Ascending aorta (tissue), 2 donors: ENCODE measurements at regions not wholly inside any gene's neighbourhood (a gene's known extent, or its start where the extent isn't known, plus 50 kb on each side); places are given as distances from the start of the nearest gene placed in this dataset.

ENCODE experiments used
- DNase-seq, 2 donors: peaks; one replicate each; pipeline ENCODE4 v3.0.0-alpha.2; 2019; ENCODE audit warnings: low spot score in 2 of 2
- H3K27ac ChIP-seq, 2 donors: fragments of 200-600 bp; sonication (generic); one replicate each; pipeline ENCODE4 v1.5.1; 2016 to 2017; ENCODE audit warnings: mild to moderate bottlenecking in 1 of 2
- H3K27me3 ChIP-seq: fragments of 200-600 bp; sonication (generic); one replicate; pipeline ENCODE4 v1.5.1; 2017
- H3K36me3 ChIP-seq, 2 donors: fragments of 200-600 bp; sonication (generic); one replicate each; pipeline ENCODE4 v1.5.1; 2016
- H3K4me1 ChIP-seq, 2 donors: fragments of 200-600 bp; sonication (generic); one replicate each; pipeline ENCODE4 v1.5.1; 2016 to 2017; ENCODE audit warnings: mild to moderate bottlenecking in 1 of 2
- H3K4me3 ChIP-seq, 2 donors: fragments of 200-600 bp; sonication (generic); one replicate each; pipeline ENCODE4 v1.5.1; 2016 to 2017; ENCODE audit warnings: mild to moderate bottlenecking in 1 of 2
- H3K9me3 ChIP-seq, 2 donors: fragments of 200-600 bp; sonication (generic); one replicate each; pipeline ENCODE4 v1.5.1; 2016
- intact Hi-C: fragments of 100-400 bp; cut with DNase I; formaldehyde crosslinking; loops from one replicate; pipeline ENCODE4 v1.15.1; 2023
- TF ChIP-seq, protein P1 (sequence below), 3 experiments: fragments of 200-600 bp in 2 of 3; fragments of 450-650 bp in 1 of 3; sonication (generic) in 2 of 3; IDR thresholded peaks; one replicate each; pipeline ENCODE4 v1.5.1; 2016 to 2019; ENCODE audit warnings: antibody characterized with exemption in 3 of 3, mild to moderate bottlenecking in 1 of 3, moderate library complexity in 1 of 3

GRCh38 chr5:66323529-66323895 lies 179.4 kb downstream of the SREK1 start:
- Histone ChIP-seq H3K27me3 (no peaks in the 10 kb centered on the region), H3K27ac (no peak overlapping the region), H3K9me3 (no peaks in the 10 kb centered on the region), H3K4me3 (no peak overlapping the region), H3K36me3 (no peaks in the 10 kb centered on the region), H3K4me1 (no peaks in the 10 kb centered on the region)
- DNase-seq, result no peak
- TF ChIP-seq, protein P1, sequence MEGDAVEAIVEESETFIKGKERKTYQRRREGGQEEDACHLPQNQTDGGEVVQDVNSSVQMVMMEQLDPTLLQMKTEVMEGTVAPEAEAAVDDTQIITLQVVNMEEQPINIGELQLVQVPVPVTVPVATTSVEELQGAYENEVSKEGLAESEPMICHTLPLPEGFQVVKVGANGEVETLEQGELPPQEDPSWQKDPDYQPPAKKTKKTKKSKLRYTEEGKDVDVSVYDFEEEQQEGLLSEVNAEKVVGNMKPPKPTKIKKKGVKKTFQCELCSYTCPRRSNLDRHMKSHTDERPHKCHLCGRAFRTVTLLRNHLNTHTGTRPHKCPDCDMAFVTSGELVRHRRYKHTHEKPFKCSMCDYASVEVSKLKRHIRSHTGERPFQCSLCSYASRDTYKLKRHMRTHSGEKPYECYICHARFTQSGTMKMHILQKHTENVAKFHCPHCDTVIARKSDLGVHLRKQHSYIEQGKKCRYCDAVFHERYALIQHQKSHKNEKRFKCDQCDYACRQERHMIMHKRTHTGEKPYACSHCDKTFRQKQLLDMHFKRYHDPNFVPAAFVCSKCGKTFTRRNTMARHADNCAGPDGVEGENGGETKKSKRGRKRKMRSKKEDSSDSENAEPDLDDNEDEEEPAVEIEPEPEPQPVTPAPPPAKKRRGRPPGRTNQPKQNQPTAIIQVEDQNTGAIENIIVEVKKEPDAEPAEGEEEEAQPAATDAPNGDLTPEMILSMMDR (IDR thresholded peaks at IDR 0.05), result no peak
- intact Hi-C loops, result no loop called here

DNA sequence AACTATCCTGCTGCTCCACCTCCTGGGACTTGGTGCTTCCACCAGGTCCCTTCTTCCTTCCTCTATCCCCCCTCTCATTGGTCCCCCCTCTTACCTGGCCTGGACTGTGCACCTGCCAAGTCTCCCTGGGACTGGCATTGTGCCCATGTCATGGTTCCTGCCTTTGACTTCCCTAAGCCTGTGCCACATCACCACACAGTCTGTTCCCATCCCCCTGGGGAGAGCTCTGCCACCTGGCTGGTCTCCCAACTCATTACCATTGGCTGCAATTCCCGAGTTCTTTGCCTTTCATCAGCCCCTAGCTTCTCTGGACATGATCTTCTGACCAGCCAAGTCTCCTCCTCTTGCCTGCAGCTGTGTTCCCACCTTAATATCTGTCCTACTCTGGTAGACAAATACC lies 180.3 kb downstream of the SREK1 start:
- DNase-seq, result no peak
- H3K36me3 ChIP-seq, result no peaks in the 10 kb centered on the region
- H3K4me3 ChIP-seq, result no peak overlapping the region
- TF ChIP-seq, protein P1 (IDR thresholded peaks at IDR 0.05), result no peak
- H3K27ac ChIP-seq, result no peak overlapping the region
- H3K27me3 ChIP-seq, result no peaks in the 10 kb centered on the region
- H3K9me3 ChIP-seq, result no peaks in the 10 kb centered on the region
- H3K4me1 ChIP-seq, result no peaks in the 10 kb centered on the region
- intact Hi-C loops, result no loop called here

DNA sequence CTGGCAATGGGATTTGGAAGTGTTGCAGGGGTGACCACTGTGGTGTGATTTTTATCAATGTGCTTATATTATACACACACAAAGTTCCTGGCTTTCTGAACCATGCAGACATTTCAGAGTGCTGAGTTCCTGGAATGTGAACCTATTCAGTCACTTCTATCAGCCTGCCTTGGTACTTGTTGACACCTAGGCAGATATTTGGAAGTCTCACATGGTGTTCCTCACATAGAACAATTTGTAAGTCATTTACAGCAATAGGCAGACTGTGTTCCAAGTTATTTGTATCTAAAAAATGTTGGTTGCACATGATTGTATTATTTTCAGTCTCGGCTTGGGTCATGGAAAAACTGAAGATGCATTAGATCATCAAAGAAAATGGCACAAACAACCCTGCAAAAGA lies 182.2 kb downstream of the SREK1 start:
- no peak for DNase-seq
- Histone ChIP-seq H3K36me3 (no peaks in the 10 kb centered on the region), H3K9me3 (no peaks in the 10 kb centered on the region), H3K4me1 (no peaks in the 10 kb centered on the region), H3K27ac (no peak overlapping the region), H3K27me3 (no peaks in the 10 kb centered on the region), H3K4me3 (no peak overlapping the region)
- intact Hi-C loops, result no loop called here
- TF ChIP-seq, protein P1 (IDR thresholded peaks at IDR 0.05), result no peak

DNA sequence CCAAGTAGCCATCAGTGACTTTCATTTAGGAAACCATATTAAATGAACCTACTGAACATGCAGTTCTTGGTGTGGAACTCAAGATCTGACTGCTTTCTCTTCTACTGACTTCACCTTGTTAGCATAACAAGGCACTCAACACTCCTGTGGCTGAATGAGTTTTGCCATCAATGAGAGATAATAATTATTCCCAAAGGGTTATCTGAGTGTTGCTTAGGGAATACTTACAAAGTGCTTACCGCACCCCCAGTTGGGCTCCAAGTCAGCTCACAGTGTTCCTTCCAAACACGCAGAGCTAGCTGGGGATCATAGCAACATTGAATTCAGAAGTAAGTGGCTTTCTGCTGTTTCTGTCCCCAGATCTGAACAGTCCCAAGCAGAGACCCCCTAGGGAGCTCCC lies 182.9 kb downstream of the SREK1 start:
- Histone ChIP-seq H3K4me3 (no peak overlapping the region), H3K9me3 (no peaks in the 10 kb centered on the region), H3K4me1 (no peaks in the 10 kb centered on the region), H3K36me3 (no peaks in the 10 kb centered on the region), H3K27ac (no peak overlapping the region), H3K27me3 (no peaks in the 10 kb centered on the region)
- no peak for DNase-seq
- TF ChIP-seq, protein P1 (IDR thresholded peaks at IDR 0.05), result no peak
- intact Hi-C loops, result no loop called here

DNA sequence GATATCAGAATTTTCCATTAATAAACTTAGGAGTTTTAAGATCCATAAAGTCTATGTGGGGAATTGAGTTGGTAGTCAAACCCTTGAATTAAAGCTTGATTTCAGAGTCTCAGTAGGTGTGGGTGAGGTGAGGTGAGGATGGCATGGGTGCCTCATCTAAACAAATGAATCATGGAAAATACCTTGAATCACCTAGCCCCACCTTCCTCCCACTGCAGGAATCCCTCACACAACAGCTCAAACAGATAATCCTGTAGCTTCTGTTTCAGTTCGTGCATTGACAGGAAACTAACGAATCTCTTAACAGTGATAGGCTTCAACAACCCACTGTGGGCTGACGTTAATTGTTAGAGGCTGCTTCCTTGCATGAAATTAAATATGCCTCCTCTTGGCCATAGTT lies 185.0 kb downstream of the SREK1 start:
- Histone ChIP-seq H3K9me3 (no peaks in the 10 kb centered on the region), H3K4me3 (no peak overlapping the region), H3K36me3 (no peaks in the 10 kb centered on the region), H3K27me3 (no peaks in the 10 kb centered on the region), H3K27ac (no peak overlapping the region), H3K4me1 (no peaks in the 10 kb centered on the region)
- no peak for DNase-seq
- TF ChIP-seq, protein P1 (IDR thresholded peaks at IDR 0.05), result no peak
- intact Hi-C loops, result no loop called here

DNA sequence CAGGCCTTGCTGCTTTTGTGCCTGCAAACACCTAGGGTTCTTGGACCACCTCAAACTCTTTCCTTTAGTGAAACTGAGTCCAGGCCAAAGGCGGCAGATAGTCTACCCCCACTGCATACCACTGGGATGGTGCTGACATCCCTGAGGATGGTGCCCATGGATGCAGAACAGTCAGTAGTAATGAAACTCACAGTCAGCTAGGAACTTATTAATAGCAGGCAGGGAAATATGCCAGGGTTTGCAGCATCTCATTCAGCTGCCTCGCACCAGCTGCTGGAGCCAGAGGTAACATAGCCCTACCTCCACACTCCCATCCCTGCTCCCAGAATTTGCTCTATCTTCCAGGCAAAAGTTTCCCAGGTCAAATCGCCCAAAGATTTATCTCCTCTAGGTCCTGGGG lies 189.1 kb downstream of the SREK1 start:
- intact Hi-C loops, result no loop called here
- TF ChIP-seq, protein P1 (IDR thresholded peaks at IDR 0.05), result no peak
- DNase-seq, result no peak
- Histone ChIP-seq H3K9me3 (no peaks in the 10 kb centered on the region), H3K27me3 (no peaks in the 10 kb centered on the region), H3K36me3 (no peaks in the 10 kb centered on the region), H3K27ac (no peak overlapping the region), H3K4me3 (no peak overlapping the region), H3K4me1 (no peaks in the 10 kb centered on the region)
